ENCODE measurements at regions not wholly inside any gene's neighbourhood (a gene's known extent, or its start where the extent isn't known, plus 50 kb on each side); places are given as distances from the start of the nearest gene placed in this dataset.
"Not testable (repeated sequence)": the region's sequence is repeated elsewhere in the genome, so short reads cannot be mapped to it uniquely, and the experiment has no call there.

DNA sequence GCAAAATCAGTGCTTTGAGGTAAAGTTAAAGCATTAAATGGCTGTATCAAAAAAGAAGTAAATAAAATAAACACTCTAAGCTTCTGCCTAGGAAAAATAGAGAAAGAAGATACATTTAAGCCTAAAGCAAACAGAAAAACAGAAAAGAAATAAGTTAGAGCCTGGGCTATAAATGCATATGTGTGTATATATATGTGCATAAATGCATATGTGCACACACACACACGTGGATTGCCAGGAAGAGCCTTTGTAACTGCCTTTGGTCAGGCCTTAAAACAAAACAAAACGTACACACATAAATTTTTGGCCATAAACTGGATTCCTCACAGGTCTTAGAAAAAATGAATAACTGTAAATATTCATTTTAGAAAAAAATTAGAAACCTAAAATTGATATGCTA is 925.8 kb downstream of the MRPL39 start:
- DNase-seq, result no peak

DNA sequence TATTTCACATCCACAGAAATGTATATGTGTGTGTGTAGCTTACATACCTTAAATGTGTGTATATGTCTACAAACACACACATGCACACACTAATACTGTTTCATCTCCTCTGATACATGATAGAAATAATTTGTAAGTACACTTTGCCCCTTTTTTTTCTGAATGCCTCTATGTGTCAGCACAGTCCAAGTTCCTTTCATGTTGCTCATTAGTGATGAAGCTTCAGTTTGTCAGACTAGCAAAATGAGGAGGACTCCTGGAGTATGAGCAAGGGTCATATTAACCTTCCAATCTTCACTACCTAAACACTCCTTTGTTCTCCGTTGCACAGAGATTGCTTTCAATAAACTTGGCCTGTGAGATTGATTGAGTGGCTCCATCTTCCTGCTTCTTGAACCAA is 935.4 kb downstream of the MRPL39 start:
- no peak for DNase-seq

DNA sequence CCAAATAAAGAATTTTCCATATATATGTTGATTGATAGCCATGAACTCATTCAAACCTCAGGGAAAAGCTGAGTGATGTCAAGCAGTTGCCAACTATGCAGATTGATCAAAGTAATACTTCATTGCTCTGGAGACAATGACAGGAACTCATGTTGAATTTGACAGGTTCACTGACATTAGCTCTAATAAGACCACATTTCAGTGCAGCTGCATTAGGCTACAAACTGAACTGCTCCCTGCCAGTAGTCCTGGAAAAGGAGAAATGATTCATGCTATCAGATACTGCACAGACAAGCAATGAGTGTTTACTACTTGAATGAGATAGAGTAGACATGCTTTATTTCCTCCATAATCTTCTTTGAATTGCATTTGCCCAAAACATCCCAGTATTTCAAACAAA is 948.4 kb downstream of the MRPL39 start:
- DNase-seq, result no peak

DNA sequence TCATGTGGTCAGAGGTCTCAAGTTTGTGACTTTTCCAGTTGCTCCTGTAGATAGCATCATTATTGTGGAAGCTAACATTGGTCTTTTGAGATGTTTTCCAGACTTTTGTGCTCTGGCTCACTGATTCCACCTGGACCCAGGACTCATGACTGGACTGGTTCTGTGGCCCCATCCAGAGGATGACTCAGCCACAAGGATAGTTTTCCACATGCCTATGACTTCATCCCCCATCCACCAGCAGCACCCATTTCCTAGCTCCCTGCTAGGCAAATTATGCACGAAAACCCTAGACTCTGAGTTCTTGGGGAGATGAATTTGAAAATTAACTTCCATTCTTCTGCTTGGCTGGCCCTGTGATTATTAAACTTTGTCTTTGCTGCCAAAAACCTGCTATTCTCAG is 949.3 kb downstream of the MRPL39 start:
- DNase-seq, result no peak

DNA sequence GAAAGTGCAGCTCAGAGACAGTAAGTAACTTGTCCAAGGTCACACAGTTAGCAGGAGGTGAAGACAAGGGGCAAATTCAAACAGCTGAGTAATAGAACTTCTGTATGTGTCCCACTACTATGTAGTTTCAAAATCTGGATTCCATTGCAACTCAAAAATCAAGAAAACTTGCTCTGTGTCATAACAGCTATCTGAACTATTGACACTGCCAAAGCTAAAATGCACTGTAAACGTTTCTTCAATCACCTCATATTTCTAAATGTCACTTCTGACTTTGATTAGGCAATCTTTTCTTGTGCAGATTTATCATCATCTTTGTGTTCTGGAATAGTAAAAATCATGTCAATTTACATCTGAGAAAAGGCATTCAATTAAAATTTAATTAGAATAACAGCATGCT is 957.6 kb downstream of the MRPL39 start:
- DNase-seq, result no peak

DNA sequence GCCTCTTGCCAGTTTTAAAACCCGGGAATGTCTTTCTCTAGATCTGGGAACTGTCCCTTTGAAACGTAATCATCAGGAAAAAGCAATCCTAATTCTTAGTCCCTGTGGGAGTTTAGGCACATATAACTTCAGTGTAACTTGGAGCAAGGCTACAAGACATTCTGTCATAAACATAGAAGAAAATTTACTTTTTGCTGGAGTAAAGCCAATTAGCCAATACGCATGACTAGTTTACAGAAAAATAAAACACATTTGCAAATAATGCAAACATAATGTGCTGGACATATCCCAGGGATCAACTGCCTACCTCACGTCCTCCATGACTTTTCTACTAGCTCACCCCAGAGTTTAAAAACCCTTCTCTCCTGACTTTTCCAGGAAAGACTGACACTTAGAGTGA is 970.6 kb downstream of the MRPL39 start:
- DNase-seq, result no peak

DNA sequence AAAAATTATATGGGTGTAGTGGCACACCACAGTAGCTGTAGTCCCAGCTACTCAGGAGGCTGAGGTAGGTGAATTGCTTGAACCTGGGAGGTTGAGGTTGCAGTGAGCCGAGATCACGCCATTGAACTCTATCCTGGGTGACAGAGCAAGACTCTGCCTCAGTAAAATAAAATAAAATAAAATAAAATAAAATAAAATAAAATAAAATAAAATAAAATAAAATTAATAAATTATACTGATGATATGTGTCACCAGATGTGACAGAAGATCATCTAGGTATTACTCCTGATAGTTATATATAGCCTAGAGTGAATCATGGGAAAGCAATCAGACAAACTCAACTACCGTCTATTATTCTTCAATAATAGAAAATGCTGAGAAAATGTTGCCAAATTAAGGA is 972.5 kb downstream of the MRPL39 start:
- no peak for DNase-seq

DNA sequence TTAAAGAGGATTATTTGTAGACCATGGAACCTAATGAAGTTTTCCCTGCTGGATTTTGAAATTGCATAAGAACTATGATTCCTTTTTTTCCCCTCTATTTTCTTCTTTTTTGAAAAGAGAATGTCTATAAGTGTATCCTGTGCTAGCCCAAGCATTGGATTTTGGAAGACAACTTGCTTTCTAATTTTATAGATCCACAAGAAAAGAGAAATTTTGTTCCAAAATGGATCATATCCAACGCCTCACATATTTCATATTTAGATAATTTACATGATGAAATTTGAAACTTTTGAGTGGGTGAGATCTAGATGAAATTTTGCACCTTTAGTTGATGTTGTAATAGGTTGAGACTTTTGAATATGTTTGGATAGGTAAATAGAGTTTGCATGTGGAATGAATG is 978.7 kb downstream of the MRPL39 start:
- DNase-seq, result no peak

DNA sequence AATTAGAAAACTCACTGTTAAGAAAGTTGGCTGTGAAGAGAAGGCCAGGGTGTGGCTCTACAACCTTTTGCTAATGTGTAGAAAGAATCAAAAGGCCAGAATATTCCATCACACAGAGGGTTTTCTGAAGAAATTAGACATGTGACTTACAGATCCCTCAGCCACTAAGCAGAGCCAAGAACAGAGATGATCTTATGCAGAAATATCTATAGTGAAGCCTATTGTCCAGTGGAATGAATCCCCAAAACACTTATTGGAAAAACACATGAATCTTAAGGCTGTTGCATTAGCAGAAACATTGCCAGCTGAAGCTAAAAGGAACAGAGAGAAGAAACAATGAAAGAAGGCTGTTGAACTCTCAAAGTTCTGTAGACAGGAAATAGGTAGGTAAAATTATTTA is 979.2 kb downstream of the MRPL39 start:
- DNase-seq, result no peak

DNA sequence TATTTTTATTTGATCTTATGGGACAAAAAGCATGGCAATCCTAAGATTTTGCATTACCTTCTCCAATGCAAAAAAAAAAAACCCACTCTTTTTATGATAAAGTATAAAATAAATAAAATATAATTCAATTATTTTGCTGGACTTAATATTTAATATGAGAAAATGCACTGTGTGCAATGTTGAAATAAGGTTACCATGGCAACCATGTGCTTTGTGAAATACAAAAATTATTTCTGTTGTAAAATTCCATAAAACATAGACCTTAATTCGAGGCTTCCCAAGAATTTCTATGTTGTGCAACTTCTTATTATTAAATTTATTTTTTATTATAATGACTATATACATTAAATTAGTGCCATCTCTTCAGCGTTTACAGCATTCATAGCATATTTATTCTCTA is 989.5 kb downstream of the MRPL39 start:
- DNase-seq, result no peak

DNA sequence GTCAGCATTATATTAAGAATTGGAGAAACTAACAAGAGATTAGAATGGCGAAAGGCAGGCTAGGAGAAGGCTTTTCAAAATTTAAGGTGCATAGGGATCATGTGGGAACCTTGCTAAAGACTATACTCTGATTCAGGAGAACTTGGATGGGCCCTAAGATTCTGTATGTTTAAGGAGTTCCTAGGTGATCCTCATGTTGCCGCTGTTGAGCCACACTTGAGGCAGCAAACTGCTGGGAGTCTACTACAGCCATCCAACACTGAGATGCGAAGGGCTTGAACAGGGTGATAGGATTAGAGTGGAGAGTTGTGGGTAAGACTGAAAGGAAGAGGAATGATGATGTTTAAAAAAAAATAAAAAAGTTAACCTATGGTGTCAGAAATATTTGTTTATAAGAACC is 1013.2 kb downstream of the MRPL39 start:
- DNase-seq, result no peak

DNA sequence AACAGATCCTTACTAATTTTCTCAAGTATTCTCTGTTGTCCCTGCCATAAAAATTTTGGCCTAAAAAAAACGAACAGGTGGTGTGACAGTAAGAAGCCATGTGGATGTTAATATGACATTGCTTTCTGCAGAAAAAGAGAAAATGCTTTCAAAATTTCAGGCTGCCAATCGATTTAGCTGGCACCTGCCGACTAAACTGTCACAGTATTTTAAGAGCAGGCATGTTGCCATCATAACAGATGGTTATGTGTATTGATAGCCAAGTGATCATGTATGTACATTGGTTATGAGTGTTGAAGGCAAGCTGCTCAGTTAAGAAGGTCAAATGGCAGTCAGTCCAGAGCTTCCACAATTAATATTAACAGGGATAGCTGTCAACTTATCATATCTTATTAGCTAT is 1017.0 kb downstream of the MRPL39 start:
- DNase-seq, result no peak

DNA sequence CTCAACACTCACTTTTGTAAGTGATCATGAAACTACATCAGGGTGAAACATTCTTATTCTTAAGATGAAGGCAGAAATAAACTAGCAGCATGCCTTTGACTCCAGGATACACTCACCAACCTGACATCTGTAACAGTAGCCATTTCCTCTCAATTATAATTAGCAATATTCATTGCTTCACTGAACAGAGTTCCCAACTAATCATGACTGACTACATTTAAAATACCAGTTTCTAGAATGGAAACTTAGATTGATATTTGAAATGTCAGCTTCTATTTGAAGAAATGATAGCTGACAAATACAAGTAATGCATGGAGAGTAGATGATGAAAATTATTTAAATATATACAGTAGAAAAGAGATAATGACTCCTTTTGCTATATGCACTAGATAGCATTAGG is 1023.8 kb downstream of the MRPL39 start:
- DNase-seq, result no peak

DNA sequence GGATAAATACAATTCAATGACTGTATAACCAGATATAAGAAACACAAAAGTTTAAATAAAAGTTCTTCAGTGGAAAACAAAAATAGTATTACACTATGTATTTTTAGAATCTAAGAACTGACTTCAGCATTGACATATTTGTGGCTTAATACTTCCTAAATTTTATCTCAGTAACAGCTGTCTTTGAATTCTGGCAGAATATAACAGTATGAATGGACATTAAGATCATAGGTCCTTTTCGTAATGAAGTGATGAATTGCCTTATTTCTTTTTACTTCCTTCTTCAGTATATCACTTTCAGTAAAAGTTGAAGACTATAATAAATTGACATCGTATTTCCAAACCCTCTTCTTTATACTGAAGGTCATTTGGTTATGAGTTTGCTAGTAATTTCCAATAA is 1030.0 kb downstream of the MRPL39 start:
- no peak for DNase-seq

DNA sequence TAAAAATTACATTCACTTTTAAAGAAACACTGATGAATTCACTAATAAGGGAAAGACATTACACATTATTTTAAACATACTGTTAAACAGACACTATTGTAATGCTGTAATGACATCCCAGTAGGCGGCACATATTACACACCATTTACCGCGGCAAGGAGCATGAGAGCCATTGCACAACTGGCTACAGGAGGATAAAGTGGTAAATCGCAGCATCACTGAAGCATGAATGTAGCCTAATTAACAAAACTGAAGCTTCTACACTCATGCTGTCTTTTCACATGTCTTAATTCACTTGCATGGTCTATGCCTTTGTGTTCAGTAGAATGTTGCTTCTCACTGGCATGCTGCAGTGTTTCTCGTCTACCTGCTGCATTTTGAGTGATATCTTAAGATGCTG is 1046.0 kb downstream of the MRPL39 start:
- DNase-seq, result no peak

DNA sequence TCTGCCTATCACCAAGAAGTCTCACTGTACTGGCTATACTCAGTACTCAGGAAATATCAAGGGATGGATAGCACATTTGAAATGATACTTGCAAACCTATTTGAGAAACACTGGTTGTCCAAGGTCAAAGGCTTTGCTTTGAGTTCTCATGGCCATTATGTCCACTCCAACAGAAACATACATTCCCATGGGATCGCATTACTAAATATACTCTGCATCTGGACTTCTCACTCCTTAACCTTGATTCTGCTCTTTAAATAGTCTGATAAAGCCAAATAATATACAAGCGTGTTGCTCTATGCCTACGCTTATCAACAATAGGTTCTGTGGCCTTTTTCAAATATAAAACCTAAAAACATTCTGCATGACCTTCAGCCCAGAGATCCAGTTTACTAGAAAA is 1054.8 kb downstream of the MRPL39 start:
- DNase-seq, result no peak

DNA sequence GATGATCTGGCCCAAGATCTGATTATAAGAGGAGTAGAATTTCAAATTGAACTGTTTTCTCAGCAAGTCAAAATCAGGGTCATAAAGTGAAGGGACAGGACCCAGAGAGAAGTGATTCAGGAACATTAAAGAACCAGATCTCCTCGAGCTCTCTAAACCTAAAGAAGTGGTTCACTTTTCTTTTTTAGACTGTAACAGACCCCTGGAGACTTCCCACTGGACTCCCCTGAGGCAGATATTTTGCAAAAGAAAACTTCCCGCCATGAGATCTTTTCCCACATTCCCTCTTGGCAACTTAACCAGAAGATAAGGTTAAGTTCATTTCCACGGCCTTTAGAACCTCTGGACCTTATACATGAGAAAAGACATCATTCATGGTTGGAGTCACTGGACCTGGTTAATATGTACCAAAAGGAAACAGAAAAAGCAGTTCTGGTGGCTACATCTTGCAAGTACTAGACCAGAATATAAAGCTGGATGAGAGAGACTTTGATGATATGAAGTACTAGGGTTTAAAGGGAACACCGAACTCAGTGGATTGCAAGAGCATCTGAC is 1061.4 kb downstream of the MRPL39 start:
- no peak for DNase-seq

DNA sequence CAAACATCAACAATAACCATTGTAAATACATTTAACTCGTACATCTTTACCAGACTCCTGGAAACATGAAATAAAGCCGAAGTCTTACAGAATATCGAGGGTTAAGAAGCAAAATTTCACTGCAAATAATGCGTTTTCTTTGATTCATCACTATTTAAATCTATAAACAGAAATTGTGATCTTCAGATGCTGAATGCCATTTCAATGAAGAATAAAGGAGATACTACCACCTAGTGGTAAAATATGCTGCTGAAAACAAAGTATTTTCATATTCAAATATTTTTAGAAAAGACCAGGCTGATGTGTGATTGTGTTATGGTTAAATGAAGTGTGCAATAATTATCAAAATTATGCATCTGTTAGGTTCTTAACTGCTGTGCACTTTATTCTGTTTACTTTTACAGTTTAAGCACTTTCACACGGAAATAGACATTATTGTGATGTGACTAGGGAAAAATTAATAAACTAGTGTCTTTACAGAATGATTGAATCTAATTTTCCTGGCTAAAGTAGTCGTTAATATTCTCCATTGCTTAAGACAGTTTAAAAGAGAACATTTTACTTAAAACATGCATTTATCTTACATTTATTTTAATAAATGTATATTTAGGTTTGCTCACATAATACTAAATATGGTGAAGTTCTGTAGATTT is 1093.1 kb downstream of the MRPL39 start:
- no peak for DNase-seq

DNA sequence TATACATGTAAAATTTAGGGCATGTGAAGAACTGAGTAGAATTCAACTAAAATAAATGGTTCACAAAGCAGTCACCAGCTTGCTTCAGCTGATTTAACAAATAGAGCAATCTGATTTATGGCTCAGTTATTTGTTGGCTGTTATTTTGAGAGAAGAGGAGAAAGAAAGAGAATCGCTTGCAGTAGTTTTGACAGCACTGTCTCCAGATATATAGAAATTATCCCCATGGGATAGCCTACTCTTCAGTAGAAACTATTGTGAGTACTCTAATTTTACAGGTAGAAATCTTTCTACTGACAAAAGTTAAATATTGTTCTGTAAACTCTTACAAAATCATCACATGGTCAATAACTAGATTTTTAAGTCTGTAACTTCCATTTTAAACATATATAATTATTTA is 1098.2 kb downstream of the MRPL39 start:
- DNase-seq, result no peak

DNA sequence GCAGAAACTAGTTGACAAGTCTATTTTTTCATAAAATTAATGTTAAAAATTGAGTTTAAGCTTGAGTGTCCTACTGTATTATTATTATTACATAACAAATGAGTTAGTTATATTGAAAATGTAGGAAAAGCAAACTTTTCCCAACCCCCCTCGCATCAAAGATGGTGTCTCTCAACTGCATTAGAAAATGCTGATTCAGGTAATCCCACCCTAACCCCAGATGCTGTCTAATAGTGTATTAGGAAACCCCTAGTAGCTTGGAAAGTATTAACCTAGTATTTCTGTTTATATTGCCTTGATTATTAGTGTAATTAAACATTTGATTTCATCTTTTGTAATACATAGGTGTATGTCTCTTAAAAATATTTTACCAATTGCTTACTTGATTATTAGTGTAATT is 1120.3 kb downstream of the MRPL39 start:
- no peak for DNase-seq

DNA sequence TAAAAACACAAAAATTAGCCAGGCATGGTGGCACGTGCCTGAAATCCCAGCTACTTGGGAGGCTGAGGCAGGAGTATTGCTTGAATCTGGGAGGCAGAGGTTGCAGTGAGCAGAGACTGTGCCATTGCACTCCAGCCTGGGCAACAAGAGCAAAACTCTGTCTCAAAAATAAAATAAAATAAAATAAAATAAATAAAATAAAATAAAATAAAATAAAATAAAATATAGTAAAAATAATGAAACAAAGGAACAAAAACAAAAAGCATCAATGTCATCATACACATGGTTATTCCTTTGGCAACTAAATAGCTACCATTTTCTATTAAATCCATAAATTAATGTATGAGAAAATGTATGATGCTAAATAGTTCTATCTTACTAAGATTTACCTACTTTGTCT is 1123.9 kb downstream of the MRPL39 start:
- DNase-seq, result not testable (repeated sequence)

DNA sequence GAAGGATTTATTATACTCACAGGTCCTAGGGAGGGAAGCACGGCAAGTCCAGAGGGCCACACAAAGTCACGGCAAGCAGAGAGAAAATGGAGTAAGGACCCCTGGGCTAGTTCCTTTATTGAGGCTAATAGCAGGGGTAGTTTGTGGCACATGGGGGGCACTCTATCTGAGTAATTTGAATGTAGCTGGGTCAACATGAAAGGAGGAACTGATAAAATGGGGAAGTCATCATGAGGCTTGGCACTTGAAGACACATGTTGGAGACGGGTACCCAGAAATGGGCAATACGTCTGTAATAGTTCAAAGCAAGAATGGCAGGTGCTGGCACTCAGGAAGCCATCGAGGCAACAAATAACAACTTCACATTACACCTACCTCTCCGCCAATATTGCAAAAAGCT is 1136.4 kb downstream of the MRPL39 start:
- no peak for DNase-seq

DNA sequence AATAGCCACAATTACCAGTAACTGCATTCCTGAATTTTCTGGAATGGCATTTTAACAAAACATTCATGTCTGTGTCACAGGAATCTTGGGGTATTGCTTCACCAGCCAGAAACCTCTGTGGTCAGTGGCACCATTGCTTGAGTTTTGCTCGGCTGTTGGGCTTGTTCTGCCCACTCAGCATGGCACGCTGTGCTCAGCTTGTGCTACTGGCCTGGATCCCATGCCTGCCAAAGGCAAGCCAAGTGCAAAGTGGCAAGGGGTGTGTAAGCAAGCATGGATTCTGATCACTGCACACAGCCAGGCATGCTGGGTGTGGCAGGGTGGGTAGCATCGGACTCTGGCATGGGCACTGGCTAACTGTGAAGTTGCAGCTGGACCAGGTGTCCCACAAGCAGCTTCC is 1150.9 kb downstream of the MRPL39 start:
- DNase-seq, result no peak

DNA sequence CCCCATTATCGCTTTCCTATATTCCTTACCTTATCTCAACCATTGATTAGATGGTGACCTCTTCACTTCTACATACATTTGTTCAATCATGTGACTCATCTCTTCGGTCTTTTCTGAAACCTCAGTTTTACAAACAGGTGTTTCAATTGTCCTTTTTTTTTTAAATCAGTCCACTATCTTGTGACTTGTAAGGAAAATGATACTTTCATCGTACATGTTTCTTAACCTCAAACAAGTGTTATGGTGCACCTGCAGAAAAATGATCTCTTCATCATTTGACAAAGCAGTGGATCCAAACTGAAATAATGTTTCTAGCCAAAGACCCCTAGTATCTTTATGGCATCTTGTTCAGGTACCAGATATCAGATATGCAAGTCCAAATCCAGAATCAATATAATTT is 1157.2 kb downstream of the MRPL39 start:
- DNase-seq, result no peak

DNA sequence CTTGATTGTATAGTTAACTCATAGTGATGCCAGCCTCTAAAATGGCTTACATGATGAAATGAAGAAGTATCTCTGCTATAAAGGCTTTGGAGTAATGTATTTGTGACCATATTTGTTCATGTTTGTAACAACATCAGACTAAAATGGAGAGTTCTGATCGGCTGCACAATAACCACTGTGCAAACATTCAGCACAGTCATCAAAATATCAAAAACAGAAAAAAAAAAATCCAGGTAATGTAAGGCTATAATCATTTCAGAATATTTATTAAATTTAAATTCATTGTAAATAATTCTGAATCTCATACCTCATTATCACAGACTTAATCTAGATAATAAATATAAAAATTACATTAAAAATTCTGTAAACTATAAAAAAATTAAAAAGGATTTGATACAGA is 1161.8 kb downstream of the MRPL39 start:
- no peak for DNase-seq

DNA sequence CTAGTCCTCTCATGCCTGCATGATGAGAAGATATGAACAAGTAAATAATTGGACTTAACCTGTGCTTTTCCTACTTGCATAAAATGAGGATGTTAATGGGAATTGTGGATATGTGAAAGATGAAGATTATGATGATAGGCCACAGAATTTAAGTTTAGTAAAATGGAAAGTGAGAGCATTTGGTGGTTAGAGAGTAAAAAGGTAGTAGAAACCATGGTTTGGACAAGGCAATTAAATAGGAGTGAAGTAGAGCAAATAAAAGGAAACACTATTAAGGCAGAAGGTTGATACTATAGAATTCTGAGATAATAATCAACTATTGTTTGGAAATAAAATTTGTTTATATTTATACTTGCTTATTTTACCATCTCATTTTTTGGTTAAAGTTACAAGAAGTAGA is 1162.5 kb downstream of the MRPL39 start:
- no peak for DNase-seq

Data from right hindlimb (tissue), 1 donor.